ENCODE measurements at regions not wholly inside any gene's neighbourhood (a gene's known extent, or its start where the extent isn't known, plus 50 kb on each side); places are given as distances from the start of the nearest gene placed in this dataset.
A peak's percentile ranks its signal among the peaks of the same experiment; 100 is the strongest.

DNA sequence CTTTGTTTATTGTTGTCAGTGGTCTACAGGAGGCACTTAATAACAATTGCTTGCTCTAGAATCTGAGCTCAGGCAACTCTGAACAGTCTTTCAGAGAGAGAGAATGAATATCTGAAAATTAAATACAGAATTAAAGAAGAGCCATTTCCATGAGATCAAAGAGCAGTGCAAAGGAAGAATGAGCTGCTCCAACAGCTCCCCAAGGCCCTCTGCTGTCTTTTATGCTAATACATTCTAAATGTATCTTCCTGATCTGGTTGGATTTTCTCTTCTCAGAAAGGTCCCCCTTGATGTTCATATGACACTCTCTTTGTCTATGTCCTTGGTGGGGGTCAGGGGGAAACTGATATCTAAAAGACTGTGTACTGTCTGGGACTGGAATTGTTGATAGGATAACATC, 1029.6 kb downstream of the PCDH9 start:
- Histone ChIP-seq H3K79me1 (ENCODE audit: low read depth in 1 of 2, low read length in 2 of 2) (no peaks in the 10 kb centered on the region), H2AK5ac (ENCODE audit: low read depth, low read length) (no peak overlapping the region), H3K36me3 (ENCODE audit: control insufficient read depth, insufficient read depth, low read length) (no peaks in the 10 kb centered on the region), H2BK5ac (ENCODE audit: low read depth, low read length, poor library complexity, severe bottlenecking) (no peak overlapping the region), H2BK15ac (ENCODE audit: low read depth, low read length) (no peak overlapping the region), H2AFZ (replicated peaks; ENCODE audit: low read length, poor library complexity) (no peak overlapping the region), H3K27ac (ENCODE audit: insufficient read depth, low read length) (no peak overlapping the region), H3K9me1 (ENCODE audit: insufficient read depth, low read length) (no peaks in the 10 kb centered on the region), H3K9me3 (ENCODE audit: control insufficient read depth, insufficient read depth, low read length) (no peaks in the 10 kb centered on the region), H2BK20ac (ENCODE audit: low read depth, low read length) (no peak overlapping the region), H3K56ac (ENCODE audit: extremely low read depth, insufficient read depth, low read length) (no peak overlapping the region), H3K18ac (ENCODE audit: low read depth, low read length) (no peak overlapping the region), H2AK9ac (replicated peaks; ENCODE audit: low read depth, low read length, poor library complexity) (no peak overlapping the region), H4K91ac (ENCODE audit: insufficient read depth, low read depth, low read length) (no peak overlapping the region), H4K20me1 (ENCODE audit: insufficient read depth, low read length) (no peaks in the 10 kb centered on the region), H3K4me2 (ENCODE audit: low read depth, low read length) (no peak overlapping the region), H3K4me1 (ENCODE audit: control insufficient read depth, insufficient read depth, low read length) (no peaks in the 10 kb centered on the region), H3K23ac (ENCODE audit: low read depth, low read length) (no peak overlapping the region), H3K4ac (ENCODE audit: low read depth, low read length) (no peak overlapping the region), H3K14ac (replicated peaks; ENCODE audit: low read depth, low read length) (no peak overlapping the region), H4K8ac (ENCODE audit: low read depth in 2 of 2, low read length in 2 of 2) (no peak overlapping the region), H2BK120ac (ENCODE audit: low read depth, low read length) (no peak overlapping the region), H3K27me3 (ENCODE audit: control insufficient read depth, insufficient read depth, low read length) (no peaks in the 10 kb centered on the region), H4K5ac (ENCODE audit: low read depth, low read length) (no peak overlapping the region), H3K9ac (ENCODE audit: low read depth, low read length) (no peak overlapping the region), H3K4me3 (ENCODE audit: insufficient read depth, low read depth, low read length) (no peak overlapping the region)
- DNase-seq (no peak), ATAC-seq (ENCODE audit: low read depth) (peak; percentile 61)
- ChIA-PET CTCF (no interaction called here), POLR2A (ENCODE audit: unreplicated experiment) (no interaction called here)
- no TSS peak for BruUV-seq (replicated peaks)
- intact Hi-C loops (cut with micrococcal nuclease), result loop anchor here (10.0 kb wide), 1 partner anchor 546 kb away; no protein-coding TSS in a partner anchor
- in situ Hi-C loops (cut with MboI; ENCODE audit: low sequenced_read_pairs), result no loop called here
- TF ChIP-seq RAD21 (IDR thresholded peaks at IDR 0.05; ENCODE audit: low read length) (peak; percentile 5; the same call in 1 of the 2 replicates), POLR2A (IDR thresholded peaks at IDR 0.05; ENCODE audit: low read depth, low read length) (no peak)
- TF ChIP-seq, protein P1, sequence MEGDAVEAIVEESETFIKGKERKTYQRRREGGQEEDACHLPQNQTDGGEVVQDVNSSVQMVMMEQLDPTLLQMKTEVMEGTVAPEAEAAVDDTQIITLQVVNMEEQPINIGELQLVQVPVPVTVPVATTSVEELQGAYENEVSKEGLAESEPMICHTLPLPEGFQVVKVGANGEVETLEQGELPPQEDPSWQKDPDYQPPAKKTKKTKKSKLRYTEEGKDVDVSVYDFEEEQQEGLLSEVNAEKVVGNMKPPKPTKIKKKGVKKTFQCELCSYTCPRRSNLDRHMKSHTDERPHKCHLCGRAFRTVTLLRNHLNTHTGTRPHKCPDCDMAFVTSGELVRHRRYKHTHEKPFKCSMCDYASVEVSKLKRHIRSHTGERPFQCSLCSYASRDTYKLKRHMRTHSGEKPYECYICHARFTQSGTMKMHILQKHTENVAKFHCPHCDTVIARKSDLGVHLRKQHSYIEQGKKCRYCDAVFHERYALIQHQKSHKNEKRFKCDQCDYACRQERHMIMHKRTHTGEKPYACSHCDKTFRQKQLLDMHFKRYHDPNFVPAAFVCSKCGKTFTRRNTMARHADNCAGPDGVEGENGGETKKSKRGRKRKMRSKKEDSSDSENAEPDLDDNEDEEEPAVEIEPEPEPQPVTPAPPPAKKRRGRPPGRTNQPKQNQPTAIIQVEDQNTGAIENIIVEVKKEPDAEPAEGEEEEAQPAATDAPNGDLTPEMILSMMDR (conservative IDR thresholded peaks at IDR 0.05; ENCODE audit: low read depth, low read length), result 0 out of 2 replicates have a peak, but pooled peaks have one; percentile 2
- dilution Hi-C loops (cut with HindIII; ENCODE audit: low sequenced_read_pairs, unreplicated experiment), result no loop called here
